WTC11 (cell line): ENCODE measurements at regions not wholly inside any gene's neighbourhood (a gene's known extent, or its start where the extent isn't known, plus 50 kb on each side); places are given as distances from the start of the nearest gene placed in this dataset.

Source experiments
- ATAC-seq: fragments of 200-7000 bp; cut with Tn5 transposase; 2 replicates; pipeline ENCODE4 v1.10.0; 2021; ENCODE audit warnings: mild to moderate bottlenecking, moderate library complexity
- CTCF ChIA-PET: fragments of 300-600 bp; sonication (Branson Sonifier 250); formaldehyde crosslinking; loops from one replicate; lab custom pipeline; 2021; ENCODE audit warnings: antibody characterized with exemption; lab: Charles Lee
- POLR2A ChIA-PET: fragments of 350-600 bp; sonication (Branson Sonifier 250); formaldehyde crosslinking; loops from one replicate; lab custom pipeline; 2021; ENCODE audit warnings: antibody characterized with exemption; lab: Charles Lee
- DNase-seq: peaks from one replicate; pipeline ENCODE4 v3.0.0; 2021; ENCODE audit warnings: low spot score
- H3K27ac Mint-ChIP-seq: 2 replicates; pipeline ENCODE4 v1.8.0; 2021; ENCODE audit warnings: mixed read lengths
- H3K27me3 Mint-ChIP-seq: 2 replicates; pipeline ENCODE4 v1.8.0; 2021; ENCODE audit warnings: low read depth, mild to moderate bottlenecking, moderate library complexity, mixed read lengths
- H3K36me3 Mint-ChIP-seq: 2 replicates; pipeline ENCODE4 v1.8.0; 2021; ENCODE audit warnings: mixed read lengths
- H3K4me1 Mint-ChIP-seq: 2 replicates; pipeline ENCODE4 v1.8.0; 2022; ENCODE audit warnings: mixed read lengths
- H3K4me3 Mint-ChIP-seq: 2 replicates; pipeline ENCODE4 v1.8.0; 2021; ENCODE audit warnings: mild to moderate bottlenecking, moderate library complexity, mixed read lengths
- H3K9me3 Mint-ChIP-seq: 2 replicates; pipeline ENCODE4 v1.8.0; 2021; ENCODE audit warnings: mixed read lengths
- AFF4 ChIP-seq: sonication (generic); formaldehyde crosslinking; IDR thresholded peaks from 2 replicates; pipeline ENCODE4 v1.8.1; 2023; ENCODE audit warnings: mild to moderate bottlenecking, missing genetic modification reagents, borderline replicate concordance
- CBFB ChIP-seq: sonication (generic); formaldehyde crosslinking; IDR thresholded peaks from 2 replicates; pipeline ENCODE4 v1.8.1; 2022; ENCODE audit warnings: mild to moderate bottlenecking, low read depth, missing genetic modification reagents
- CREM ChIP-seq: sonication (generic); formaldehyde crosslinking; IDR thresholded peaks from 2 replicates; pipeline ENCODE4 v1.8.1; 2022; ENCODE audit warnings: mild to moderate bottlenecking, missing genetic modification reagents, moderate library complexity
- EMX1 ChIP-seq: fragments of 250-450 bp; sonication (Bioruptor Pico); IDR thresholded peaks from 2 replicates; pipeline ENCODE4 v1.8.0; 2021; ENCODE audit warnings: mild to moderate bottlenecking
- ESRRA ChIP-seq: sonication (generic); formaldehyde crosslinking; IDR thresholded peaks from 2 replicates; pipeline ENCODE4 v1.8.1; 2022; ENCODE audit warnings: mild to moderate bottlenecking, missing genetic modification reagents, borderline replicate concordance
- ETV6 ChIP-seq: sonication (generic); formaldehyde crosslinking; IDR thresholded peaks from 2 replicates; pipeline ENCODE4 v1.8.1; 2022; ENCODE audit warnings: mild to moderate bottlenecking, missing genetic modification reagents
- GTF2I ChIP-seq: fragments of 250-450 bp; sonication (Bioruptor Pico); conservative IDR thresholded peaks from 2 replicates; pipeline ENCODE4 v1.4.0; 2021; ENCODE audit warnings: mild to moderate bottlenecking
- HMGXB4 ChIP-seq: sonication (generic); formaldehyde crosslinking; IDR thresholded peaks from 2 replicates; pipeline ENCODE4 v1.8.1; 2023; ENCODE audit warnings: mild to moderate bottlenecking, moderate library complexity, missing genetic modification reagents
- JAZF1 ChIP-seq: fragments of 250-450 bp; sonication (Bioruptor Pico); IDR thresholded peaks from 2 replicates; pipeline ENCODE4 v1.9.0; 2021; ENCODE audit warnings: moderate library complexity, mild to moderate bottlenecking, inconsistent platforms
- KAT7 ChIP-seq: sonication (generic); formaldehyde crosslinking; IDR thresholded peaks from 2 replicates; pipeline ENCODE4 v1.8.1; 2023; ENCODE audit warnings: missing genetic modification reagents, mild to moderate bottlenecking, borderline replicate concordance
- MXD4 ChIP-seq: fragments of 250-450 bp; sonication (Bioruptor Pico); IDR thresholded peaks from 2 replicates; pipeline ENCODE4 v1.8.0; 2021; ENCODE audit warnings: mild to moderate bottlenecking, moderate library complexity, borderline replicate concordance
- NFATC4 ChIP-seq: fragments of 250-450 bp; sonication (Bioruptor Pico); IDR thresholded peaks from 2 replicates; pipeline ENCODE4 v1.9.0; 2021; ENCODE audit warnings: mild to moderate bottlenecking
- NFE2L1 ChIP-seq: sonication (generic); formaldehyde crosslinking; IDR thresholded peaks from 2 replicates; pipeline ENCODE4 v1.8.1; 2023; ENCODE audit warnings: missing genetic modification reagents
- NR1H2 ChIP-seq: sonication (generic); formaldehyde crosslinking; IDR thresholded peaks from 2 replicates; pipeline ENCODE4 v1.9.0; 2021; ENCODE audit warnings: mild to moderate bottlenecking, moderate library complexity, missing genetic modification reagents
- OVOL2 ChIP-seq: fragments of 250-450 bp; sonication (Bioruptor Pico); IDR thresholded peaks from 2 replicates; pipeline ENCODE4 v1.9.0; 2021; ENCODE audit warnings: mild to moderate bottlenecking, borderline replicate concordance
- SOX15 ChIP-seq: fragments of 250-450 bp; sonication (Bioruptor Pico); IDR thresholded peaks from 2 replicates; pipeline ENCODE4 v1.9.0; 2021; ENCODE audit warnings: mild to moderate bottlenecking
- SP1 ChIP-seq: sonication (generic); formaldehyde crosslinking; conservative IDR thresholded peaks from 2 replicates; pipeline ENCODE4 v1.8.1; 2022; ENCODE audit warnings: missing genetic modification reagents
- TEAD4 ChIP-seq: sonication (generic); formaldehyde crosslinking; IDR thresholded peaks from 2 replicates; pipeline ENCODE4 v1.8.0; 2022; ENCODE audit warnings: mild to moderate bottlenecking, missing genetic modification reagents
- ZNF138 ChIP-seq: sonication (generic); formaldehyde crosslinking; conservative IDR thresholded peaks from 2 replicates; pipeline ENCODE4 v1.8.1; 2022; ENCODE audit warnings: mild to moderate bottlenecking, moderate library complexity, missing genetic modification reagents
- ZNF416 ChIP-seq: fragments of 250-450 bp; sonication (Bioruptor Pico); IDR thresholded peaks from 2 replicates; pipeline ENCODE4 v1.9.0; 2021; ENCODE audit warnings: mild to moderate bottlenecking, inconsistent platforms
- ZNF671 ChIP-seq: fragments of 250-450 bp; sonication (Bioruptor Pico); IDR thresholded peaks from 2 replicates; pipeline ENCODE4 v1.8.0; 2021; ENCODE audit warnings: mild to moderate bottlenecking
- TF ChIP-seq, protein P1 (sequence below): fragments of 250-450 bp; sonication (Bioruptor Pico); IDR thresholded peaks from 2 replicates; pipeline ENCODE4 v1.8.0; 2021; ENCODE audit warnings: mild to moderate bottlenecking
- TF ChIP-seq, protein P2 (sequence below): sonication (generic); formaldehyde crosslinking; IDR thresholded peaks from 2 replicates; pipeline ENCODE4 v1.8.0; 2022; ENCODE audit warnings: mild to moderate bottlenecking, missing genetic modification reagents
- TF ChIP-seq, protein P3 (sequence below): fragments of 250-450 bp; sonication (Bioruptor Pico); IDR thresholded peaks from 2 replicates; pipeline ENCODE4 v1.9.0; 2021; ENCODE audit warnings: moderate library complexity, mild to moderate bottlenecking, inconsistent platforms, borderline replicate concordance
- TF ChIP-seq, protein P4 (sequence below): sonication (generic); formaldehyde crosslinking; IDR thresholded peaks from 2 replicates; pipeline ENCODE4 v1.8.1; 2023; ENCODE audit warnings: mild to moderate bottlenecking, missing genetic modification reagents, moderate library complexity

- Mint-ChIP-seq H3K36me3 (no peaks in the 10 kb centered on the region), H3K27ac (no peak overlapping the region), H3K27me3 (no peaks in the 10 kb centered on the region), H3K9me3 (no peaks in the 10 kb centered on the region), H3K4me1 (peaks cover 3% of the 10 kb centered on the region; the same call in 1 of the 2 replicates), H3K4me3 (no peak overlapping the region)
- TF ChIP-seq, protein P1, sequence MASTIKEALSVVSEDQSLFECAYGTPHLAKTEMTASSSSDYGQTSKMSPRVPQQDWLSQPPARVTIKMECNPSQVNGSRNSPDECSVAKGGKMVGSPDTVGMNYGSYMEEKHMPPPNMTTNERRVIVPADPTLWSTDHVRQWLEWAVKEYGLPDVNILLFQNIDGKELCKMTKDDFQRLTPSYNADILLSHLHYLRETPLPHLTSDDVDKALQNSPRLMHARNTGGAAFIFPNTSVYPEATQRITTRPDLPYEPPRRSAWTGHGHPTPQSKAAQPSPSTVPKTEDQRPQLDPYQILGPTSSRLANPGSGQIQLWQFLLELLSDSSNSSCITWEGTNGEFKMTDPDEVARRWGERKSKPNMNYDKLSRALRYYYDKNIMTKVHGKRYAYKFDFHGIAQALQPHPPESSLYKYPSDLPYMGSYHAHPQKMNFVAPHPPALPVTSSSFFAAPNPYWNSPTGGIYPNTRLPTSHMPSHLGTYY (CRISPR knock-in tag): no peak
- TF ChIP-seq EMX1 (CRISPR knock-in tag) (no peak), NFATC4 (CRISPR knock-in tag) (no peak), CBFB (no peak), ESRRA (CRISPR knock-in tag) (no peak), ETV6 (CRISPR knock-in tag) (no peak), NFE2L1 (CRISPR knock-in tag) (no peak), ZNF138 (no peak), GTF2I (CRISPR knock-in tag) (no peak), JAZF1 (CRISPR knock-in tag) (no peak), HMGXB4 (CRISPR knock-in tag) (no peak)
- TF ChIP-seq, protein P2, sequence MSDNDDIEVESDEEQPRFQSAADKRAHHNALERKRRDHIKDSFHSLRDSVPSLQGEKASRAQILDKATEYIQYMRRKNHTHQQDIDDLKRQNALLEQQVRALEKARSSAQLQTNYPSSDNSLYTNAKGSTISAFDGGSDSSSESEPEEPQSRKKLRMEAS (CRISPR knock-in tag): no peak
- TF ChIP-seq, protein P3, sequence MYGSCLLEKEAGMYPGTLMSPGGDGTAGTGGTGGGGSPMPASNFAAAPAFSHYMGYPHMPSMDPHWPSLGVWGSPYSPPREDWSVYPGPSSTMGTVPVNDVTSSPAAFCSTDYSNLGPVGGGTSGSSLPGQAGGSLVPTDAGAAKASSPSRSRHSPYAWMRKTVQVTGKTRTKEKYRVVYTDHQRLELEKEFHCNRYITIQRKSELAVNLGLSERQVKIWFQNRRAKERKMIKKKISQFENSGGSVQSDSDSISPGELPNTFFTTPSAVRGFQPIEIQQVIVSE: no peak
- ChIA-PET POLR2A (no interaction called here), CTCF (no interaction called here)
- DNase-seq: no peak
- no peak for ATAC-seq
These were observed 973.3 kb downstream of the PCDH18 start for GRCh38 chr4:136558940-136559494.

- TF ChIP-seq ZNF416 (CRISPR knock-in tag): no peak
- TF ChIP-seq ZNF671: no peak
- no peak for TF ChIP-seq TEAD4
- TF ChIP-seq, protein P3: no peak
- no peak for TF ChIP-seq OVOL2 (CRISPR knock-in tag)
- TF ChIP-seq AFF4: no peak
- no peak for TF ChIP-seq ESRRA (CRISPR knock-in tag)
- no peak for TF ChIP-seq SP1 (CRISPR knock-in tag)
- TF ChIP-seq, protein P4, sequence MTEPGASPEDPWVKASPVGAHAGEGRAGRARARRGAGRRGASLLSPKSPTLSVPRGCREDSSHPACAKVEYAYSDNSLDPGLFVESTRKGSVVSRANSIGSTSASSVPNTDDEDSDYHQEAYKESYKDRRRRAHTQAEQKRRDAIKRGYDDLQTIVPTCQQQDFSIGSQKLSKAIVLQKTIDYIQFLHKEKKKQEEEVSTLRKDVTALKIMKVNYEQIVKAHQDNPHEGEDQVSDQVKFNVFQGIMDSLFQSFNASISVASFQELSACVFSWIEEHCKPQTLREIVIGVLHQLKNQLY (CRISPR knock-in tag): no peak
- no peak for TF ChIP-seq MXD4
- TF ChIP-seq NR1H2 (CRISPR knock-in tag): no peak
- no peak for TF ChIP-seq KAT7 (CRISPR knock-in tag)
- no peak for TF ChIP-seq SOX15 (CRISPR knock-in tag)
- no peak for TF ChIP-seq ETV6 (CRISPR knock-in tag)
- TF ChIP-seq CREM (CRISPR knock-in tag): no peak
- TF ChIP-seq, all 79 proteins: peak for 0
- Mint-ChIP-seq H3K4me3 (no peak overlapping the region), H3K4me1 (peaks cover 3% of the 10 kb centered on the region; the same call in 1 of the 2 replicates), H3K27ac (no peak overlapping the region), H3K36me3 (no peaks in the 10 kb centered on the region), H3K9me3 (no peaks in the 10 kb centered on the region), H3K27me3 (no peaks in the 10 kb centered on the region)
- no peak for DNase-seq
- no peak for ATAC-seq
- ChIA-PET POLR2A (no interaction called here), CTCF (no interaction called here)
These were observed 974.9 kb downstream of the PCDH18 start for GRCh38 chr4:136557396-136557795.
